ENCODE measurements at regions not wholly inside any gene's neighbourhood (a gene's known extent, or its start where the extent isn't known, plus 50 kb on each side); places are given as distances from the start of the nearest gene placed in this dataset.

DNA sequence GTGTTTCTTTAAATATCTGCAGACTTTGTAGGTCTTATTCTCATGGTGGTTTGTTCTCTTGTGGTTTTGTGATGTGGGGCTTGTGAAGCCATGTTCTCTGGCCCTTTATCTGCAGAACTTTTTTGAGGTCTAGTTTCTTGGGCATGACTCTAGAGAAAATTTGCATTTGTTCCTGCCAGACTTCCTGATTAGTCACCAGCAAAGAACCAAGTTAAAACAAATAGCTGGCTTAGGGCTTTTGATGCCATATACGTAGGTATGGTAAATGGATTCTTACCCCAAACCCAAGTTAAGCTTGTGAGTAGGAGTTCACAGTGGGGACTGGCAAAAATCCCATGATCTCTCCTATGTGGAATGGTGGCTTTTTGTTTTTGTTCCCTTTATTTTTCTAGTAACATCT is 68.7 kb upstream of the IRX3 start:
- peaks cover 7% of the 10 kb centered on the region; the same call in 1 of the 3 replicates for H3K36me3 Mint-ChIP-seq (ENCODE audit: low read depth)
- H3K9me3 Mint-ChIP-seq = peaks cover 18% of the 10 kb centered on the region; the same call in 2 of the 3 replicates
- no peaks in the 10 kb centered on the region for H3K4me1 Mint-ChIP-seq
- Histone ChIP-seq H3K4me1 (ENCODE audit: insufficient read depth) (peaks cover 3% of the 10 kb centered on the region), H4K20me1 (replicated peaks; ENCODE audit: insufficient read depth) (no peaks in the 10 kb centered on the region), H3K9me2 (ENCODE audit: insufficient read depth) (0 out of 2 replicates have a peak, but pooled peaks cover 5% of the 10 kb centered on the region), H3K27ac (ENCODE audit: low read depth) (no peak overlapping the region), H3K36me3 (ENCODE audit: insufficient read depth) (no peaks in the 10 kb centered on the region), H3K79me2 (replicated peaks; ENCODE audit: insufficient read depth) (no peaks in the 10 kb centered on the region), H3K4me3 (no peak overlapping the region), H3F3A (replicated peaks; ENCODE audit: low read depth) (no peaks in the 10 kb centered on the region), H2AFZ (no peak overlapping the region), H3K27me3 (ENCODE audit: insufficient read depth) (no peaks in the 10 kb centered on the region), H3K4me2 (no peak overlapping the region)
- TF ChIP-seq, protein P1, sequence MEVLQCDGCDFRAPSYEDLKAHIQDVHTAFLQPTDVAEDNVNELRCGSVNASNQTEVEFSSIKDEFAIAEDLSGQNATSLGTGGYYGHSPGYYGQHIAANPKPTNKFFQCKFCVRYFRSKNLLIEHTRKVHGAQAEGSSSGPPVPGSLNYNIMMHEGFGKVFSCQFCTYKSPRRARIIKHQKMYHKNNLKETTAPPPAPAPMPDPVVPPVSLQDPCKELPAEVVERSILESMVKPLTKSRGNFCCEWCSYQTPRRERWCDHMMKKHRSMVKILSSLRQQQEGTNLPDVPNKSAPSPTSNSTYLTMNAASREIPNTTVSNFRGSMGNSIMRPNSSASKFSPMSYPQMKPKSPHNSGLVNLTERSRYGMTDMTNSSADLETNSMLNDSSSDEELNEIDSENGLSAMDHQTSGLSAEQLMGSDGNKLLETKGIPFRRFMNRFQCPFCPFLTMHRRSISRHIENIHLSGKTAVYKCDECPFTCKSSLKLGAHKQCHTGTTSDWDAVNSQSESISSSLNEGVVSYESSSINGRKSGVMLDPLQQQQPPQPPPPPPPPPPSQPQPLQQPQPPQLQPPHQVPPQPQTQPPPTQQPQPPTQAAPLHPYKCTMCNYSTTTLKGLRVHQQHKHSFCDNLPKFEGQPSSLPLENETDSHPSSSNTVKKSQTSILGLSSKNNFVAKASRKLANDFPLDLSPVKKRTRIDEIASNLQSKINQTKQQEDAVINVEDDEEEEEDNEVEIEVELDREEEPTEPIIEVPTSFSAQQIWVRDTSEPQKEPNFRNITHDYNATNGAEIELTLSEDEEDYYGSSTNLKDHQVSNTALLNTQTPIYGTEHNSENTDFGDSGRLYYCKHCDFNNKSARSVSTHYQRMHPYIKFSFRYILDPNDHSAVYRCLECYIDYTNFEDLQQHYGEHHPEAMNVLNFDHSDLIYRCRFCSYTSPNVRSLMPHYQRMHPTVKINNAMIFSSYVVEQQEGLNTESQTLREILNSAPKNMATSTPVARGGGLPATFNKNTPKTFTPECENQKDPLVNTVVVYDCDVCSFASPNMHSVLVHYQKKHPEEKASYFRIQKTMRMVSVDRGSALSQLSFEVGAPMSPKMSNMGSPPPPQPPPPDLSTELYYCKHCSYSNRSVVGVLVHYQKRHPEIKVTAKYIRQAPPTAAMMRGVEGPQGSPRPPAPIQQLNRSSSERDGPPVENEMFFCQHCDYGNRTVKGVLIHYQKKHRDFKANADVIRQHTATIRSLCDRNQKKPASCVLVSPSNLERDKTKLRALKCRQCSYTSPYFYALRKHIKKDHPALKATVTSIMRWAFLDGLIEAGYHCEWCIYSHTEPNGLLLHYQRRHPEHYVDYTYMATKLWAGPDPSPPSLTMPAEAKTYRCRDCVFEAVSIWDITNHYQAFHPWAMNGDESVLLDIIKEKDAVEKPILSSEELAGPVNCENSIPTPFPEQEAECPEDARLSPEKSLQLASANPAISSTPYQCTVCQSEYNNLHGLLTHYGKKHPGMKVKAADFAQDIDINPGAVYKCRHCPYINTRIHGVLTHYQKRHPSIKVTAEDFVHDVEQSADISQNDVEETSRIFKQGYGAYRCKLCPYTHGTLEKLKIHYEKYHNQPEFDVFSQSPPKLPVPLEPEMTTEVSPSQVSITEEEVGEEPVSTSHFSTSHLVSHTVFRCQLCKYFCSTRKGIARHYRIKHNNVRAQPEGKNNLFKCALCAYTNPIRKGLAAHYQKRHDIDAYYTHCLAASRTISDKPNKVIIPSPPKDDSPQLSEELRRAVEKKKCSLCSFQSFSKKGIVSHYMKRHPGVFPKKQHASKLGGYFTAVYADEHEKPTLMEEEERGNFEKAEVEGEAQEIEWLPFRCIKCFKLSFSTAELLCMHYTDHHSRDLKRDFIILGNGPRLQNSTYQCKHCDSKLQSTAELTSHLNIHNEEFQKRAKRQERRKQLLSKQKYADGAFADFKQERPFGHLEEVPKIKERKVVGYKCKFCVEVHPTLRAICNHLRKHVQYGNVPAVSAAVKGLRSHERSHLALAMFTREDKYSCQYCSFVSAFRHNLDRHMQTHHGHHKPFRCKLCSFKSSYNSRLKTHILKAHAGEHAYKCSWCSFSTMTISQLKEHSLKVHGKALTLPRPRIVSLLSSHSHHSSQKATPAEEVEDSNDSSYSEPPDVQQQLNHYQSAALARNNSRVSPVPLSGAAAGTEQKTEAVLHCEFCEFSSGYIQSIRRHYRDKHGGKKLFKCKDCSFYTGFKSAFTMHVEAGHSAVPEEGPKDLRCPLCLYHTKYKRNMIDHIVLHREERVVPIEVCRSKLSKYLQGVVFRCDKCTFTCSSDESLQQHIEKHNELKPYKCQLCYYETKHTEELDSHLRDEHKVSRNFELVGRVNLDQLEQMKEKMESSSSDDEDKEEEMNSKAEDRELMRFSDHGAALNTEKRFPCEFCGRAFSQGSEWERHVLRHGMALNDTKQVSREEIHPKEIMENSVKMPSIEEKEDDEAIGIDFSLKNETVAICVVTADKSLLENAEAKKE (CRISPR knock-in tag; IDR thresholded peaks at IDR 0.05) = no peak
- TF ChIP-seq ZNF114 (CRISPR knock-in tag; IDR thresholded peaks at IDR 0.05) (no peak), CREB1 (CRISPR knock-in tag; IDR thresholded peaks at IDR 0.05; ENCODE audit: low read depth) (no peak)
- no peak overlapping the region for H3K27ac Mint-ChIP-seq
- no peak overlapping the region for H3K4me3 Mint-ChIP-seq
- DNase-seq (ENCODE audit: low spot score) (no peak), ATAC-seq (no peak)
- H3K27me3 Mint-ChIP-seq (ENCODE audit: insufficient read depth, low read depth, poor library complexity) = peaks cover 6% of the 10 kb centered on the region

GRCh38 chr16:54353097-54353496 is 66.5 kb upstream of the IRX3 start:
- H3K4me1 Mint-ChIP-seq = no peaks in the 10 kb centered on the region
- H3K27ac Mint-ChIP-seq = no peak overlapping the region
- ATAC-seq (no peak), DNase-seq (ENCODE audit: low spot score) (no peak)
- Histone ChIP-seq H3K4me3 (no peak overlapping the region), H2AFZ (no peak overlapping the region), H3K4me2 (no peak overlapping the region), H4K20me1 (replicated peaks; ENCODE audit: insufficient read depth) (no peaks in the 10 kb centered on the region), H3K4me1 (ENCODE audit: insufficient read depth) (no peaks in the 10 kb centered on the region), H3K27ac (ENCODE audit: low read depth) (no peak overlapping the region), H3K36me3 (ENCODE audit: insufficient read depth) (no peaks in the 10 kb centered on the region), H3K9me2 (ENCODE audit: insufficient read depth) (0 out of 2 replicates have a peak, but pooled peaks cover 5% of the 10 kb centered on the region), H3F3A (replicated peaks; ENCODE audit: low read depth) (no peaks in the 10 kb centered on the region), H3K27me3 (ENCODE audit: insufficient read depth) (no peaks in the 10 kb centered on the region), H3K79me2 (replicated peaks; ENCODE audit: insufficient read depth) (no peaks in the 10 kb centered on the region)
- H3K9me3 Mint-ChIP-seq = peaks cover 30% of the 10 kb centered on the region
- H3K27me3 Mint-ChIP-seq (ENCODE audit: insufficient read depth, low read depth, poor library complexity) = no peaks in the 10 kb centered on the region
- H3K36me3 Mint-ChIP-seq (ENCODE audit: low read depth) = peaks cover 7% of the 10 kb centered on the region; the same call in 1 of the 3 replicates
- H3K4me3 Mint-ChIP-seq = no peak overlapping the region
- TF ChIP-seq ETS1 (IDR thresholded peaks at IDR 0.05) = no peak
- no peak for TF ChIP-seq CTCF (conservative IDR thresholded peaks at IDR 0.05; ENCODE audit: low read depth in 2 of 2)
- TF ChIP-seq POLR2AphosphoS5 (IDR thresholded peaks at IDR 0.05; ENCODE audit: low read depth) = no peak
